ENCODE measurements at regions not wholly inside any gene's neighbourhood (a gene's known extent, or its start where the extent isn't known, plus 50 kb on each side); places are given as distances from the start of the nearest gene placed in this dataset.

DNA sequence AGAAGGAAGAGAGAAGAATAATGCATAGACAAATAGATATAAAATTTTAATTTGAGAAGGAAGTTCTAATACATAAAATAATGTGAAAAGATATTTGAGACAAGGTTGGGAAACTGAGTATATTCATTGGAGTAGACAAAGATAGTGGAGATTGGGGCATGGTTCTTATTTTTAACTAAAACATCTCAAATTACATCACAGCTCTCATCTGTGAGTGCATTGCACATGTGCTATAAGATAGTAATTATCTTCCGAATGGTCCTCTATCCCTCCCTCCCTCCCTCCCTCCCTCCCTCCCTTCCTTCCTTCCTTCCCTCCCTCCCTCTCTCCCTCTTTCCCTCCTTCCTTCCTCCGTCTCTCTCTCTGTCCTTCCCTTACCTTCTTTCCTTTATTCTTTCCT lies 1104.0 kb upstream of the FLRT2 start:
- Histone ChIP-seq H3K27me3 (ENCODE audit: control insufficient read depth in 2 of 2, insufficient read depth in 2 of 2, low read length in 2 of 2) (no peaks in the 10 kb centered on the region), H3K27ac (ENCODE audit: insufficient read depth, low read depth, low read length) (no peak overlapping the region), H3K4me3 (replicated peaks in 1 of 3; ENCODE audit: insufficient read depth in 1 of 3, low read depth in 1 of 3, low read length in 3 of 3) (no peak overlapping the region), H3K4me1 (ENCODE audit: control insufficient read depth, extremely low read depth, insufficient read depth, low read length) (peaks cover 8% of the 10 kb centered on the region), H3K9me3 (replicated peaks; ENCODE audit: control insufficient read depth, insufficient read depth, low read length) (no peaks in the 10 kb centered on the region), H2AFZ (ENCODE audit: low read depth, low read length) (no peak overlapping the region), H3K79me2 (ENCODE audit: control insufficient read depth, insufficient read depth, low read length) (no peaks in the 10 kb centered on the region), H3K9me1 (replicated peaks; ENCODE audit: control insufficient read depth, extremely low read depth, insufficient read depth, low read length) (no peaks in the 10 kb centered on the region), H4K20me1 (replicated peaks; ENCODE audit: control insufficient read depth, extremely low read depth, insufficient read depth, low read length) (no peaks in the 10 kb centered on the region), H3K4me2 (ENCODE audit: insufficient read depth, low read length) (no peak overlapping the region), H3K9ac (replicated peaks; ENCODE audit: extremely low read depth, insufficient read depth, low read length) (no peak overlapping the region), H3K36me3 (ENCODE audit: control insufficient read depth in 2 of 2, extremely low read depth in 1 of 2, insufficient read depth in 2 of 2, low read length in 2 of 2) (no peaks in the 10 kb centered on the region)
- no TSS peak for BruUV-seq (replicated peaks)
- intact Hi-C loops (cut with micrococcal nuclease) (no loop called here), dilution Hi-C loops (cut with MboI; ENCODE audit: extremely low pct_ligation_motif_present, low sequenced_read_pairs) (no loop called here)
- POLR2A ChIA-PET = no interaction called here
- CTCF ChIA-PET = interaction anchor here (1.8 kb wide), 1 partner anchor 17 kb away, joined by 4 read pairs; no protein-coding TSS in a partner anchor
- FAIRE-seq (no peak), DNase-seq (ENCODE audit: low read depth, low spot score) (no peak)
- TF ChIP-seq GATA2 (IDR thresholded peaks at IDR 0.05; ENCODE audit: insufficient read depth, insufficient read length, low read depth, low read length) = no peak
- TF ChIP-seq, protein P1, sequence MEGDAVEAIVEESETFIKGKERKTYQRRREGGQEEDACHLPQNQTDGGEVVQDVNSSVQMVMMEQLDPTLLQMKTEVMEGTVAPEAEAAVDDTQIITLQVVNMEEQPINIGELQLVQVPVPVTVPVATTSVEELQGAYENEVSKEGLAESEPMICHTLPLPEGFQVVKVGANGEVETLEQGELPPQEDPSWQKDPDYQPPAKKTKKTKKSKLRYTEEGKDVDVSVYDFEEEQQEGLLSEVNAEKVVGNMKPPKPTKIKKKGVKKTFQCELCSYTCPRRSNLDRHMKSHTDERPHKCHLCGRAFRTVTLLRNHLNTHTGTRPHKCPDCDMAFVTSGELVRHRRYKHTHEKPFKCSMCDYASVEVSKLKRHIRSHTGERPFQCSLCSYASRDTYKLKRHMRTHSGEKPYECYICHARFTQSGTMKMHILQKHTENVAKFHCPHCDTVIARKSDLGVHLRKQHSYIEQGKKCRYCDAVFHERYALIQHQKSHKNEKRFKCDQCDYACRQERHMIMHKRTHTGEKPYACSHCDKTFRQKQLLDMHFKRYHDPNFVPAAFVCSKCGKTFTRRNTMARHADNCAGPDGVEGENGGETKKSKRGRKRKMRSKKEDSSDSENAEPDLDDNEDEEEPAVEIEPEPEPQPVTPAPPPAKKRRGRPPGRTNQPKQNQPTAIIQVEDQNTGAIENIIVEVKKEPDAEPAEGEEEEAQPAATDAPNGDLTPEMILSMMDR (IDR thresholded peaks at IDR 0.05; ENCODE audit: extremely low read depth in 1 of 2, insufficient read depth in 1 of 2, low read depth in 1 of 2, low read length in 2 of 2) = no peak
- no peak for TF ChIP-seq EZH2 (IDR thresholded peaks at IDR 0.05; ENCODE audit: borderline replicate concordance, low read depth, low read length, severe bottlenecking)
- TF ChIP-seq, protein P2, sequence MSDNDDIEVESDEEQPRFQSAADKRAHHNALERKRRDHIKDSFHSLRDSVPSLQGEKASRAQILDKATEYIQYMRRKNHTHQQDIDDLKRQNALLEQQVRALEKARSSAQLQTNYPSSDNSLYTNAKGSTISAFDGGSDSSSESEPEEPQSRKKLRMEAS (IDR thresholded peaks at IDR 0.05; ENCODE audit: insufficient read depth, insufficient read length) = no peak
- no peak for TF ChIP-seq FOS (IDR thresholded peaks at IDR 0.05; ENCODE audit: borderline replicate concordance, insufficient read depth, low read length)
- no peak for TF ChIP-seq POLR2AphosphoS5 (IDR thresholded peaks at IDR 0.05; ENCODE audit: insufficient read depth, low read depth, low read length)
- no peak for TF ChIP-seq MYC (IDR thresholded peaks at IDR 0.05; ENCODE audit: low read depth, low read length)
- no peak for TF ChIP-seq POLR2A (IDR thresholded peaks at IDR 0.05; ENCODE audit: low read depth, low read length)
- no peak for TF ChIP-seq JUN (IDR thresholded peaks at IDR 0.05; ENCODE audit: borderline replicate concordance, insufficient read depth, insufficient read length, low read depth)
